ENCODE measurements at regions not wholly inside any gene's neighbourhood (a gene's known extent, or its start where the extent isn't known, plus 50 kb on each side); places are given as distances from the start of the nearest gene placed in this dataset.
A peak's percentile ranks its signal among the peaks of the same experiment; 100 is the strongest.
"Not testable (repeated sequence)": the region's sequence is repeated elsewhere in the genome, so short reads cannot be mapped to it uniquely, and the experiment has no call there.

- not testable (repeated sequence) for DNase-seq (ENCODE audit: low read depth, low spot score)
Observed at GRCh38 chrX:149420566-149420965, 84.5 kb downstream of the IDS start.

GRCh38 chrX:149398027-149398426 lies 107.1 kb downstream of the IDS start:
- no peak for DNase-seq (ENCODE audit: low read depth, low spot score)

GRCh38 chrX:149392921-149393320 lies 112.2 kb downstream of the IDS start:
- DNase-seq (ENCODE audit: low read depth, low spot score): no peak

GRCh38 chrX:149383852-149384251 lies 121.3 kb downstream of the IDS start:
- DNase-seq (ENCODE audit: low read depth, low spot score): no peak

GRCh38 chrX:149374751-149375150 lies 130.4 kb downstream of the IDS start:
- DNase-seq (ENCODE audit: low read depth, low spot score): peak; percentile 34

GRCh38 chrX:149372866-149373265 lies 132.2 kb downstream of the IDS start:
- DNase-seq (ENCODE audit: low read depth, low spot score): peak; percentile 28

- DNase-seq (ENCODE audit: low read depth, low spot score): no peak
Observed at GRCh38 chrX:149371986-149372385, 133.1 kb downstream of the IDS start.

GRCh38 chrX:149370097-149370496 lies 135.0 kb downstream of the IDS start:
- DNase-seq (ENCODE audit: low read depth, low spot score): peak; percentile 61

GRCh38 chrX:149365552-149365951 lies 139.6 kb downstream of the IDS start:
- DNase-seq (ENCODE audit: low read depth, low spot score): peak; percentile 15

GRCh38 chrX:149365061-149365460 lies 140.0 kb downstream of the IDS start:
- DNase-seq (ENCODE audit: low read depth, low spot score): peak; percentile 74

- no peak for DNase-seq (ENCODE audit: low read depth, low spot score)
Observed at GRCh38 chrX:149363965-149364364, 141.1 kb downstream of the IDS start.

- DNase-seq (ENCODE audit: low read depth, low spot score): no peak
Observed at GRCh38 chrX:149346306-149346705, 158.8 kb downstream of the IDS start.

GRCh38 chrX:149322316-149322715 lies 182.8 kb downstream of the IDS start:
- DNase-seq (ENCODE audit: low read depth, low spot score): no peak

GRCh38 chrX:149313871-149314371 lies 191.2 kb downstream of the IDS start:
- peak; percentile 12 for DNase-seq (ENCODE audit: low read depth, low spot score)

- DNase-seq (ENCODE audit: low read depth, low spot score): peak; percentile 8
Observed at GRCh38 chrX:149312988-149313387, 192.1 kb downstream of the IDS start.

GRCh38 chrX:149312097-149312496 lies 193.0 kb downstream of the IDS start:
- no peak for DNase-seq (ENCODE audit: low read depth, low spot score)

- DNase-seq (ENCODE audit: low read depth, low spot score): no peak
Observed at GRCh38 chrX:149302705-149303104, 202.4 kb downstream of the IDS start.

GRCh38 chrX:149298111-149298510 lies 207.0 kb downstream of the IDS start:
- DNase-seq (ENCODE audit: low read depth, low spot score): no peak

- no peak for DNase-seq (ENCODE audit: low read depth, low spot score)
Observed at GRCh38 chrX:149296092-149296491, 209.0 kb downstream of the IDS start.

- peak; percentile 62 for DNase-seq (ENCODE audit: low read depth, low spot score)
Observed at GRCh38 chrX:149286940-149287349, 218.2 kb downstream of the IDS start.

- DNase-seq (ENCODE audit: low read depth, low spot score): no peak
Observed at GRCh38 chrX:149284616-149285015, 220.5 kb downstream of the IDS start.

GRCh38 chrX:149283853-149284252 lies 221.3 kb downstream of the IDS start:
- DNase-seq (ENCODE audit: low read depth, low spot score): no peak

GRCh38 chrX:149282909-149283308 lies 222.2 kb downstream of the IDS start:
- DNase-seq (ENCODE audit: low read depth, low spot score): no peak

GRCh38 chrX:149280011-149280410 lies 225.1 kb downstream of the IDS start:
- no peak for DNase-seq (ENCODE audit: low read depth, low spot score)
